ENCODE measurements at regions not wholly inside any gene's neighbourhood (a gene's known extent, or its start where the extent isn't known, plus 50 kb on each side); places are given as distances from the start of the nearest gene placed in this dataset.

DNA sequence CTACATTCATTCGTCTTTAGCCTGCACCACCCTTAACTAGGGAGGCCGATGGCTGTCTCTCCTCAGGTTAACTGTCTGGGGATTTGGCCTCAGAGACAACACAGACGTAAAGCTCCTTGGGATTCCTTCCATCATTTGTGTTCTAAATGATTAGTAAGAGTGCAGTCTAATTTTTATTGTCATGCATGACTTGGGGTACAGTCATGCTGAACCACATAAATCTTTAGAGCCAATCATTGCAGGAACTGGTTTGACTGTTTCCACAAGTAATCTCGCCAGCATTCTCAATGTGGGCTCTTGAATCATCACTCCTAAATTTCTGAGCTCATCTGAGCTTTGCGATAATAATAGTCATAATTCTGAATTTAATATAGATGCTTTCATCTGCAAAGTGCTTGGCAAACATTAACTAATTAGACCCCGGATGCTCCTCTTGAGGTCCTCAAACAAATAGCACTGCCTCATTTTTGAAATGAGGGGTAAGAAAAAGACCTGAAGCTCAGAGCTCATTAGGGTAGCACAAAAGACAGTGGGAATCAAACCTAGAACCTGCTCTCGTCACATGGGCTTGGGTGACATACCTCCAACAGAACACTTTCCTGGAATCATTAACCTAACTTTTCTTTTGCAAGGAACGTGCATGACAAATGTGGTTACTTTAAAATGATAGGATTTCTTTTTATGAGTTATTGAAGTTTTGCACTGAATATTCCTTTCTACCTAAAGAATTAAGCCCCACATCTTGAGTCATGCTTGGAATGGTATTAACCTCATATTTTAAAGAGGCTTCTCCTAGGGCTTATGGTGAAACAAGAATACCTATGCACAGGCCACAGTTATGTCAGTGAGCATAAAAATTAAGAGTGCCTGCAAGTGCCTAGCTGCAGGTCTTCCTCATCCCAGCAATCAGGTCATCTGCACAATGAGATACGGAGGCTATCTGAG, 118.9 kb upstream of the NRP1 start:
- H3K4me3 ChIP-seq (ENCODE audit: low read length) = no peak overlapping the region
- DNase-seq (ENCODE audit: low read depth) = peak; percentile 45
- TF ChIP-seq, protein P1, sequence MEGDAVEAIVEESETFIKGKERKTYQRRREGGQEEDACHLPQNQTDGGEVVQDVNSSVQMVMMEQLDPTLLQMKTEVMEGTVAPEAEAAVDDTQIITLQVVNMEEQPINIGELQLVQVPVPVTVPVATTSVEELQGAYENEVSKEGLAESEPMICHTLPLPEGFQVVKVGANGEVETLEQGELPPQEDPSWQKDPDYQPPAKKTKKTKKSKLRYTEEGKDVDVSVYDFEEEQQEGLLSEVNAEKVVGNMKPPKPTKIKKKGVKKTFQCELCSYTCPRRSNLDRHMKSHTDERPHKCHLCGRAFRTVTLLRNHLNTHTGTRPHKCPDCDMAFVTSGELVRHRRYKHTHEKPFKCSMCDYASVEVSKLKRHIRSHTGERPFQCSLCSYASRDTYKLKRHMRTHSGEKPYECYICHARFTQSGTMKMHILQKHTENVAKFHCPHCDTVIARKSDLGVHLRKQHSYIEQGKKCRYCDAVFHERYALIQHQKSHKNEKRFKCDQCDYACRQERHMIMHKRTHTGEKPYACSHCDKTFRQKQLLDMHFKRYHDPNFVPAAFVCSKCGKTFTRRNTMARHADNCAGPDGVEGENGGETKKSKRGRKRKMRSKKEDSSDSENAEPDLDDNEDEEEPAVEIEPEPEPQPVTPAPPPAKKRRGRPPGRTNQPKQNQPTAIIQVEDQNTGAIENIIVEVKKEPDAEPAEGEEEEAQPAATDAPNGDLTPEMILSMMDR (conservative IDR thresholded peaks at IDR 0.05; ENCODE audit: low read length) = no peak

DNA sequence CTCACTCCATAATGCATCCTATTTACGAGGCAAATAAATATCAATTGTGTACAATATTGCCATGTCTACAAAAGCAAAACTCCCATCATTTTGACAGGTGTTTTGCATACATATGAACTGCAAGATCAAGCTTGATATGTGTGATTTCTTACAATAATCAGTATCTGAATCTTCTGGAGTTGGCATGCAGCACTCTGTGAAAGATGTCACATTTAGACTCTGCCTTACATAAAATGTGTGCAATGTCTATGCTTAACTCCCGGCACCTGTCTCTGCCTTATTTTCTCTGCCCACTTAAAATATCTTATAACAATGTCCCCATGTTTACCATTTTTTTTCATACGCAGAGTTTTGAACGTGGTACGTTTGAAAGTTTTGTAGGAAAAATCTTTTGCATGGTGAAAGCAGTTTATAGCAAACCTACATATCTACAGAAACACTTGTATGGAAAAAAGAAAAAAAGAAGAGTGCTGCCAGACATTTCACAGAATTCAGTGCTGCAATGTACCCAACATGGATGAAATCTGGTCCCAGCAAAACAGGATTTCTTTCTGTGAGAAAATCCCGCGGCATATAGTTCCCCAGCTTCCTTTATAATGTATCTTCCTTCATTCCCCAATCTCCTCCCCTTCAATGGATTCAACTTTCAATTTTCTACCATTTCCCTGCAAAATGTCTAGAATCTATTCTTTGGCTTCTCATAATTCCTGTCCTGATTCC, 114.1 kb upstream of the NRP1 start:
- TF ChIP-seq, protein P1 (conservative IDR thresholded peaks at IDR 0.05; ENCODE audit: low read length) = no peak
- DNase-seq (ENCODE audit: low read depth) = no peak

GRCh38 chr10:33441561-33441960, 107.1 kb upstream of the NRP1 start:
- TF ChIP-seq, protein P1 (conservative IDR thresholded peaks at IDR 0.05; ENCODE audit: low read length) = no peak
- no peak for DNase-seq (ENCODE audit: low read depth)
- no peak overlapping the region for H3K4me3 ChIP-seq (ENCODE audit: low read length)

More for the DNA sequence above, 114.1 kb upstream of the NRP1 start:
- H3K4me3 ChIP-seq (ENCODE audit: low read length) = no peak overlapping the region

DNA sequence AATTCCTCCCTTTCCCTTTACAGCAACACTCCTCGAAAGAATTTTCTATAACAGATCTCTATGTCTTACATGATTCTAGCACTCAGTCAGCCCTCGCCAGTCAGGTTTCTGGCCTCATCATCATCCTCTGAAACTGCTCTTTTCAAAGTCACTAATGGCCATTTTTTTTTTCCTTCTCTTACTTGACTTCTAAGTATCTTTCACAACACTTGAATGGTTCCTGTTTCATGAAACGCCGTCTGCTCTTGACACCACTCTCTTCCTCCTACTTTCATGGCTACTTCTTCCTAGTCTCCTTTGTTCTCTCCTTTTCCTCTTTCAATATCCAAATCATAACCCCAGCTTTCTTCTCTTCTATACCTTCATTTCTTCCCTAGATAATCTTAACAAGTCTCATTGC, 100.5 kb upstream of the NRP1 start:
- TF ChIP-seq, protein P1 (conservative IDR thresholded peaks at IDR 0.05; ENCODE audit: low read length) = no peak
- H3K4me3 ChIP-seq (ENCODE audit: low read length) = no peak overlapping the region
- DNase-seq (ENCODE audit: low read depth) = no peak

DNA sequence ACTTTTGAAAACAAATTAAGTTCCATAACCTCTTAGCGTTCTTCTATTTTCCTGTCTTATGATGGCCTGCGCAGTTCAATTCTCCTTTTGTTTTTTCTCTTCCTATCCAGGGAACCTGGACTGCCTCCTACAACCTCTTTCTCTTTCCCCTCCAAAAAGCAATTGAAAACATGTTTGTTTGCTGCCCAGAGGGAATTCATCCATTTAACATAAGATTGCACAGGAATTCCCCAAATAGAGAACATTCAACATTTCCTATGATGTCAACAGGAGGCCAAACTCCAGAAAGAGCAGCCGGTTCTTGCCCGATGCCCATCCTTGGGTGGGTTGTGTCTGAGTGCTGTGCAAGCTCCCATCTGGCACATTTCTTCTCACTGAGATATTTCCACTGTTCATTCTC, 94.2 kb upstream of the NRP1 start:
- TF ChIP-seq, protein P1 (conservative IDR thresholded peaks at IDR 0.05; ENCODE audit: low read length) = no peak
- H3K4me3 ChIP-seq (ENCODE audit: low read length) = no peak overlapping the region
- DNase-seq (ENCODE audit: low read depth) = peak; percentile 27

GRCh38 chr10:33423154-33423529, 88.7 kb upstream of the NRP1 start:
- TF ChIP-seq, protein P1 (conservative IDR thresholded peaks at IDR 0.05; ENCODE audit: low read length) = no peak
- peak; percentile 64 for DNase-seq (ENCODE audit: low read depth)
- no peak overlapping the region for H3K4me3 ChIP-seq (ENCODE audit: low read length)
